ENCODE measurements at regions not wholly inside any gene's neighbourhood (a gene's known extent, or its start where the extent isn't known, plus 50 kb on each side); places are given as distances from the start of the nearest gene placed in this dataset.

GRCh38 chr20:1722513-1723050, 65.0 kb upstream of the SIRPG start:
- intact Hi-C loops (cut with micrococcal nuclease; ENCODE audit: unreplicated experiment), result no loop called here
- Histone ChIP-seq H3K4me2 (ENCODE audit: low read length) (no peak overlapping the region), H3K9me2 (ENCODE audit: insufficient read depth, low read length) (no peaks in the 10 kb centered on the region), H4K20me1 (ENCODE audit: insufficient read depth, low read length) (no peaks in the 10 kb centered on the region), H3K9me3 (ENCODE audit: low read length) (no peaks in the 10 kb centered on the region), H3K36me3 (ENCODE audit: insufficient read depth, low read length) (no peaks in the 10 kb centered on the region), H3K4me3 (ENCODE audit: low read depth, low read length, poor library complexity, severe bottlenecking) (no peak overlapping the region), H3K27ac (ENCODE audit: low read depth, low read length, poor library complexity, severe bottlenecking) (no peak overlapping the region), H3K4me1 (ENCODE audit: insufficient read depth, low read length, poor library complexity, severe bottlenecking) (no peaks in the 10 kb centered on the region), H3K79me2 (ENCODE audit: insufficient read depth, low read depth, low read length) (no peaks in the 10 kb centered on the region), H2AFZ (ENCODE audit: low read length) (no peak overlapping the region)
- POLR2A ChIA-PET, result no interaction called here
- CTCF ChIA-PET (ENCODE audit: unreplicated experiment), result no interaction called here
- BruUV-seq (replicated peaks), result no TSS peak
- no peak for DNase-seq (ENCODE audit: low spot score)
- no peak for TF ChIP-seq CTCF (conservative IDR thresholded peaks at IDR 0.05; ENCODE audit: low read length)
- TF ChIP-seq EZH2phosphoT487 (IDR thresholded peaks at IDR 0.05; ENCODE audit: borderline replicate concordance, low read depth, low read length), result no peak

GRCh38 chr20:1721687-1722512, 64.3 kb upstream of the SIRPG start:
- TF ChIP-seq EZH2phosphoT487 (IDR thresholded peaks at IDR 0.05; ENCODE audit: borderline replicate concordance, low read depth, low read length) (no peak), CTCF (conservative IDR thresholded peaks at IDR 0.05; ENCODE audit: low read length) (no peak)
- CTCF ChIA-PET (ENCODE audit: unreplicated experiment), result no interaction called here
- Histone ChIP-seq H3K27ac (ENCODE audit: low read depth, low read length, poor library complexity, severe bottlenecking) (no peak overlapping the region), H4K20me1 (ENCODE audit: insufficient read depth, low read length) (no peaks in the 10 kb centered on the region), H3K9me2 (ENCODE audit: insufficient read depth, low read length) (no peaks in the 10 kb centered on the region), H2AFZ (ENCODE audit: low read length) (no peak overlapping the region), H3K4me1 (ENCODE audit: insufficient read depth, low read length, poor library complexity, severe bottlenecking) (no peaks in the 10 kb centered on the region), H3K4me3 (ENCODE audit: low read depth, low read length, poor library complexity, severe bottlenecking) (no peak overlapping the region), H3K4me2 (ENCODE audit: low read length) (no peak overlapping the region), H3K9me3 (ENCODE audit: low read length) (no peaks in the 10 kb centered on the region), H3K36me3 (ENCODE audit: insufficient read depth, low read length) (no peaks in the 10 kb centered on the region), H3K79me2 (ENCODE audit: insufficient read depth, low read depth, low read length) (no peaks in the 10 kb centered on the region)
- DNase-seq (ENCODE audit: low spot score), result peak; percentile 4
- no TSS peak for BruUV-seq (replicated peaks)
- POLR2A ChIA-PET, result no interaction called here
- intact Hi-C loops (cut with micrococcal nuclease; ENCODE audit: unreplicated experiment), result no loop called here

GRCh38 chr20:1720845-1721475, 63.4 kb upstream of the SIRPG start:
- Histone ChIP-seq H3K27ac (ENCODE audit: low read depth, low read length, poor library complexity, severe bottlenecking) (no peak overlapping the region), H2AFZ (ENCODE audit: low read length) (no peak overlapping the region), H4K20me1 (ENCODE audit: insufficient read depth, low read length) (no peaks in the 10 kb centered on the region), H3K79me2 (ENCODE audit: insufficient read depth, low read depth, low read length) (no peaks in the 10 kb centered on the region), H3K36me3 (ENCODE audit: insufficient read depth, low read length) (no peaks in the 10 kb centered on the region), H3K4me1 (ENCODE audit: insufficient read depth, low read length, poor library complexity, severe bottlenecking) (no peaks in the 10 kb centered on the region), H3K9me3 (ENCODE audit: low read length) (no peaks in the 10 kb centered on the region), H3K4me2 (ENCODE audit: low read length) (no peak overlapping the region), H3K9me2 (ENCODE audit: insufficient read depth, low read length) (no peaks in the 10 kb centered on the region), H3K4me3 (ENCODE audit: low read depth, low read length, poor library complexity, severe bottlenecking) (no peak overlapping the region)
- DNase-seq (ENCODE audit: low spot score), result no peak
- ChIA-PET CTCF (ENCODE audit: unreplicated experiment) (no interaction called here), POLR2A (no interaction called here)
- BruUV-seq (replicated peaks), result no TSS peak
- TF ChIP-seq EZH2phosphoT487 (IDR thresholded peaks at IDR 0.05; ENCODE audit: borderline replicate concordance, low read depth, low read length), result no peak
- TF ChIP-seq CTCF (conservative IDR thresholded peaks at IDR 0.05; ENCODE audit: low read length), result no peak
- intact Hi-C loops (cut with micrococcal nuclease; ENCODE audit: unreplicated experiment), result no loop called here
